ENCODE measurements at regions not wholly inside any gene's neighbourhood (a gene's known extent, or its start where the extent isn't known, plus 50 kb on each side); places are given as distances from the start of the nearest gene placed in this dataset.

DNA sequence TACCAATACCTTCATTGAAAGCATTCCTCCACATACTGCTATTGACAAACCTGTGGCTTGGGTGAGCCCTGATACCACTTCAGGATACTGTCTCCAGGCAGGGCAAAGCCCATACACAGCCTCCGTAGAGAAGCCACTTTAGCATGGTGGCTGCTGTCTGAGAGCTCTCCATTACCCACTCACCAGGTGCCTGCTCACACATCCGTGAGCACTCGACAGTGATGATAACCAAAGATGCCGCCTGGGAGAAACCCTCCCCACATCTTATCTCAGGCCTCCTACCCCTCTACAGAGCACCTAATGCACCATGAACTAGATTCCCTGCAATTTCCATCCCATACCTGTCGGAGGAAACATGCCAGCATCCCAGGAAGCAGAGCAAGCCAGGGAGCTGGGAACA lies 57.6 kb upstream of the KLHL29 start:
- TF ChIP-seq CTCF (IDR thresholded peaks at IDR 0.05; ENCODE audit: borderline replicate concordance, extremely low read depth, low read length, poor library complexity, severe bottlenecking) (no peak), EZH2 (IDR thresholded peaks at IDR 0.05; ENCODE audit: borderline replicate concordance, low read depth, low read length, severe bottlenecking) (no peak)

Measured in DND-41 (cell line).